ENCODE measurements at regions not wholly inside any gene's neighbourhood (a gene's known extent, or its start where the extent isn't known, plus 50 kb on each side); places are given as distances from the start of the nearest gene placed in this dataset.

- TF ChIP-seq RAD21 (IDR thresholded peaks at IDR 0.05 in 1 of 2, conservative IDR thresholded peaks at IDR 0.05 in 1 of 2; ENCODE audit: low read depth in 2 of 2, low read length in 2 of 2) (peak; percentile 31 to 37), POLR2AphosphoS5 (IDR thresholded peaks at IDR 0.05; ENCODE audit: low read depth, low read length) (no peak), RFX5 (IDR thresholded peaks at IDR 0.05; ENCODE audit: borderline replicate concordance, low read depth, low read length) (no peak), YY1 (IDR thresholded peaks at IDR 0.05; ENCODE audit: low read depth, low read length) (no peak), CHD2 (IDR thresholded peaks at IDR 0.05; ENCODE audit: low read length) (no peak), MAFK (IDR thresholded peaks at IDR 0.05; ENCODE audit: low read depth, low read length) (no peak)
- TF ChIP-seq, protein P1, sequence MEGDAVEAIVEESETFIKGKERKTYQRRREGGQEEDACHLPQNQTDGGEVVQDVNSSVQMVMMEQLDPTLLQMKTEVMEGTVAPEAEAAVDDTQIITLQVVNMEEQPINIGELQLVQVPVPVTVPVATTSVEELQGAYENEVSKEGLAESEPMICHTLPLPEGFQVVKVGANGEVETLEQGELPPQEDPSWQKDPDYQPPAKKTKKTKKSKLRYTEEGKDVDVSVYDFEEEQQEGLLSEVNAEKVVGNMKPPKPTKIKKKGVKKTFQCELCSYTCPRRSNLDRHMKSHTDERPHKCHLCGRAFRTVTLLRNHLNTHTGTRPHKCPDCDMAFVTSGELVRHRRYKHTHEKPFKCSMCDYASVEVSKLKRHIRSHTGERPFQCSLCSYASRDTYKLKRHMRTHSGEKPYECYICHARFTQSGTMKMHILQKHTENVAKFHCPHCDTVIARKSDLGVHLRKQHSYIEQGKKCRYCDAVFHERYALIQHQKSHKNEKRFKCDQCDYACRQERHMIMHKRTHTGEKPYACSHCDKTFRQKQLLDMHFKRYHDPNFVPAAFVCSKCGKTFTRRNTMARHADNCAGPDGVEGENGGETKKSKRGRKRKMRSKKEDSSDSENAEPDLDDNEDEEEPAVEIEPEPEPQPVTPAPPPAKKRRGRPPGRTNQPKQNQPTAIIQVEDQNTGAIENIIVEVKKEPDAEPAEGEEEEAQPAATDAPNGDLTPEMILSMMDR (IDR thresholded peaks at IDR 0.05; ENCODE audit: control extremely low read depth in 1 of 3, insufficient read depth in 1 of 3, low read depth in 1 of 3, low read length in 3 of 3): peak in 1 of 3 experiments; percentile 40; a peak in 1 of 4 replicates
These were observed 59.1 kb upstream of the RBM15 start for GRCh38 chr1:110280126-110280525.

Data from H1 (cell line).